Endothelial cell (in vitro differentiated cells): ENCODE measurements at regions not wholly inside any gene's neighbourhood (a gene's known extent, or its start where the extent isn't known, plus 50 kb on each side); places are given as distances from the start of the nearest gene placed in this dataset.

ENCODE experiments used
- DNase-seq: peaks from one replicate; pipeline ENCODE4 v3.0.0; 2021; ENCODE audit warnings: low spot score
- H3K27ac Mint-ChIP-seq: one replicate; pipeline ENCODE4 v1.8.0; 2021; ENCODE audit warnings: mixed read lengths, inconsistent platforms; ENCODE audit not compliant: unreplicated experiment
- H3K27me3 Mint-ChIP-seq: one replicate; pipeline ENCODE4 v1.8.0; 2021; ENCODE audit warnings: mild to moderate bottlenecking, moderate library complexity, mixed read lengths, inconsistent platforms; ENCODE audit not compliant: unreplicated experiment
- H3K36me3 Mint-ChIP-seq: one replicate; pipeline ENCODE4 v1.8.0; 2021; ENCODE audit warnings: mild to moderate bottlenecking, low read depth, mixed read lengths, inconsistent platforms; ENCODE audit not compliant: unreplicated experiment
- H3K4me1 Mint-ChIP-seq: one replicate; pipeline ENCODE4 v1.8.0; 2021; ENCODE audit warnings: mild to moderate bottlenecking, mixed read lengths, inconsistent platforms; ENCODE audit not compliant: unreplicated experiment
- H3K4me3 Mint-ChIP-seq: one replicate; pipeline ENCODE4 v1.8.0; 2021; ENCODE audit warnings: mild to moderate bottlenecking, mixed read lengths, inconsistent platforms; ENCODE audit not compliant: unreplicated experiment
- H3K9me3 Mint-ChIP-seq: one replicate; pipeline ENCODE4 v1.8.0; 2021; ENCODE audit warnings: mixed read lengths, inconsistent platforms; ENCODE audit not compliant: unreplicated experiment
- CTCF ChIP-seq: fragments of 200-600 bp; sonication (generic); IDR thresholded peaks from one replicate; pipeline ENCODE4 v1.5.0; 2021; ENCODE audit warnings: antibody characterized with exemption; ENCODE audit not compliant: unreplicated experiment

GRCh38 chr10:121422096-121422495 is 176.1 kb downstream of the FGFR2 start:
- no peak for TF ChIP-seq CTCF

GRCh38 chr10:121425623-121426022 is 172.6 kb downstream of the FGFR2 start:
- Mint-ChIP-seq H3K27ac (no peak overlapping the region), H3K4me1 (no peaks in the 10 kb centered on the region), H3K36me3 (no peaks in the 10 kb centered on the region), H3K4me3 (no peak overlapping the region), H3K27me3 (no peaks in the 10 kb centered on the region), H3K9me3 (no peaks in the 10 kb centered on the region)
- DNase-seq = no peak
- no peak for TF ChIP-seq CTCF

More at GRCh38 chr10:121422096-121422495, 176.1 kb downstream of the FGFR2 start:
- no peaks in the 10 kb centered on the region for H3K36me3 Mint-ChIP-seq
- no peak for DNase-seq
- no peak overlapping the region for H3K27ac Mint-ChIP-seq
- no peaks in the 10 kb centered on the region for H3K9me3 Mint-ChIP-seq
- no peak overlapping the region for H3K4me3 Mint-ChIP-seq
- H3K4me1 Mint-ChIP-seq = no peaks in the 10 kb centered on the region
- peaks cover 3% of the 10 kb centered on the region for H3K27me3 Mint-ChIP-seq

- H3K36me3 Mint-ChIP-seq = no peaks in the 10 kb centered on the region
- H3K4me3 Mint-ChIP-seq = no peak overlapping the region
- TF ChIP-seq CTCF = no peak
- H3K27ac Mint-ChIP-seq = no peak overlapping the region
- H3K9me3 Mint-ChIP-seq = no peaks in the 10 kb centered on the region
- H3K27me3 Mint-ChIP-seq = no peaks in the 10 kb centered on the region
- no peak for DNase-seq
- no peaks in the 10 kb centered on the region for H3K4me1 Mint-ChIP-seq
These were observed 171.9 kb downstream of the FGFR2 start for GRCh38 chr10:121426307-121426706.
